ENCODE measurements at regions not wholly inside any gene's neighbourhood (a gene's known extent, or its start where the extent isn't known, plus 50 kb on each side); places are given as distances from the start of the nearest gene placed in this dataset.
"Not testable (repeated sequence)": the region's sequence is repeated elsewhere in the genome, so short reads cannot be mapped to it uniquely, and the experiment has no call there.

DNA sequence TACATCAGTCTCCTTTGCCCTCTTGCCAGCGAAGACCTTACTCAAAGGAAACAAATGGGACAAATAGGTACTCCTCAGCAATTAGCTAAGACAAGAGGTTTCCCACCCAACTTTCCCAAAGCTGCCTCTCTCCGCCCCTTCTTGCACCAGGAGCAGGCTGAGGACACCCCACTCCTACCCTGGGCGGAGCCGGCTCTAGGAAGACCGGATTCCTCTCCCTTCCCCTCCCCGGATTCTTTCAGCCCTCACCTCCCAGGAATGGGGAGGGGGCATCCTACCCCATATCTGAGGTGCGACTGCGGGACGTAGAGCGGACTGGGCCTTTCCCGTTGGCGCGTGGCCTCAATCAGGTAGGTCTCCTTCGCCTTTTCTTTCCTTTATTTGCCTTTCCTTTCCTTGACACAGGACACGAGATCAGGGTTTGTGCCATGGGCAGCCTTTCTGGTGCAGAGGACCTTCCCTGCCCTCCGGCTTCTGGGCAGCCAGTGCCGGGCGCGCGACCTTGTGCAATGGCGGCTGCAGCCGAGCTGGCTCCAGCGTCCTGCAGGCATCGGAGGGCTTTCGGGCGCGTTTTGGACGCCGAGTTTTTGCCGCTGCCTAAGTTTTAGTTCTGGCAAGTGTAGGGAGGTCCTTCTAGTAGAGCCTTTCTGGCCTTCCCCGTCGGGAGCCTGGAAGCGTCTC lies 279.9 kb downstream of the PLS3 start:
- FAIRE-seq; DNase-seq (ENCODE audit: insufficient read length, low spot score): not testable (repeated sequence)

DNA sequence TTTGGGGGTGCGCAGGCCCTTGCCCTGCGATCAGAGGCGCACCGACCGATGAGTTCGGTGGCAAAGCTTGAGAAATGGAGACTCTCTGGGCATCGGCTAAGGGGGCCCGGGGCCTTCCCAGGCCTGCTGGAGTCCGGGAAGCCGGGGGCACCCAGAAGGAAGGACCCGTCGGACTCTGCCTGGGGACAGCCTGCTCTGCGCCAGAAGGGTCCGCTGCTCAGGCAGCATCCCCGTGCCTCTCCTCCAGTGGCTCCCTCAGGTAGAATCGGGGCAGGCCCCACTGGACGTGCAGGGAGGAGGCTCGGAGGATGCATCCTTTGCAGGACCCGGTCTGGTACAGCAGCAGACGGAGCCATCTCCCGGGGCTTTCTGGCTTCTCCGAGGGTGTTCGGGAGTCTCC lies 290.0 kb downstream of the PLS3 start:
- not testable (repeated sequence) for DNase-seq (ENCODE audit: insufficient read length, low spot score); FAIRE-seq

DNA sequence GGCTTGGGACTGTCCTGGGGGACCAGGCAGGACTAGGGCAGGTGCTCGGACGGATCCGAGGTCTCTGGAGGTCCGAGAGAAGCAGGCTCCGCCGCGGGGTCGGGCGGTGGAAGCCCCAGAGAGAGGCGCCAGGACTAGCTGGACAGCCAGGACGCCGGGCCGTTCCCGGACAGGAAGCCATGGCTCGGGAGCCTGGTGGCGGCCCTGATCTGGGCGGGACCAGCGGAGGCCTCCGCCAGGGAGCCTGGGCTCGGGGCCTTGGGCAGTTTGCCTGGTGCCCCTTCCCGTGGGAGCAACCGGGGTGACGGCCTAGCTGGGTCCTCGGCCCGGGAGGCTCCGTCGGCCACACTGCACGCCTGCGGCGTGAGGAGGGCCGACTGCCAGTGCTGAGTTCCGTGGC lies 292.3 kb downstream of the PLS3 start:
- DNase-seq (ENCODE audit: insufficient read length, low spot score); FAIRE-seq: not testable (repeated sequence)

DNA sequence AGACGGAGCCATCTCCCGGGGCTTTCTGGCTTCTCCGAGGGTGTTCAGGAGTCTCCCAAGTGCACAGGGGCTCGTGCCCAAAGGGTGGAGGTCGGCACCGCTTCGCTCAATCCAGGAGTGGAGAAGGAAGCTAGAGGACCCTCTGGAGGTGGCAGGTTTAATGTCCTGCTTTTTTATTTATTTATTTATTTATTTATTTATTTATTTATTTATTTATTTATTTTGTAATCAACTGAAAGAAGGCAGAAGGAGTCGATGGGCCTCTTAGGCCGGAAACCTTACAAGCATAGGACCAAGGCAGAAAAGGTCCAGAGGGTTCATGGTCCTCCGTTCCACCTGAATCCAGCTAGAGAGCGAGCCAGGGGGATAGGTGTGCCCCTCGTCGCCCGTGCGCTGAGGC lies 289.4 kb upstream of the AGTR2 start:
- FAIRE-seq; DNase-seq (ENCODE audit: insufficient read length, low spot score): not testable (repeated sequence)

DNA sequence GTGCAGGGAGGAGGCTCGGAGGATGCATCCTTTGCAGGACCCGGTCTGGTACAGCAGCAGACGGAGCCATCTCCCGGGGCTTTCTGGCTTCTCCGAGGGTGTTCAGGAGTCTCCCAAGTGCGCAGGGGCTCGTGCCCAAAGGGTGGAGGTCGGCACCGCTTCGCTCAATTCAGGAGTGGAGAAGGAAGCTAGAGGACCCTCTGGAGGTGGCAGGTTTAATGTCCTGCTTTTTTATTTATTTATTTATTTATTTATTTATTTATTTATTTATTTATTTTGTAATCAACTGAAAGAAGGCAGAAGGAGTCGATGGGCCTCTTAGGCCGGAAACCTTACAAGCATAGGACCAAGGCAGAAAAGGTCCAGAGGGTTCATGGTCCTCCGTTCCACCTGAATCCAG lies 286.4 kb upstream of the AGTR2 start:
- FAIRE-seq: not testable (repeated sequence)

DNA sequence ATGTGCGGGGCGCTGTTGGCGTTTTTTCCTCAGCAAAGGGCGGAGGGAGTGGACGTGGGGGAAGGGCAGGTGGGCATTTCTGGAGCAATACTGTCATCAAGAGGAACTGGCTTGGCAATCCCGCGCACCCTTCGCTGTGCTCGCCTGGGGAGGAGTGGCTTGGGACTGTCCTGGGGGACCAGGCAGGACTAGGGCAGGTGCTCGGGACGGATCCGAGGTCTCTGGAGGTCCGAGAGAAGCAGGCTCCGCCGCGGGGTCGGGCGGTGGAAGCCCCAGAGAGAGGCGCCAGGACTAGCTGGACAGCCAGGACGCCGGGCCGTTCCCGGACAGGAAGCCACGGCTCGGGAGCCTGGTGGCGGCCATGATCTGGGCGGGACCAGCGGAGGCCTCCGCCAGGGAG lies 282.5 kb upstream of the AGTR2 start:
- not testable (repeated sequence) for DNase-seq (ENCODE audit: insufficient read length, low spot score); FAIRE-seq

More for the DNA sequence above, 286.4 kb upstream of the AGTR2 start:
- not testable (repeated sequence) for DNase-seq (ENCODE audit: insufficient read length, low spot score)

DNA sequence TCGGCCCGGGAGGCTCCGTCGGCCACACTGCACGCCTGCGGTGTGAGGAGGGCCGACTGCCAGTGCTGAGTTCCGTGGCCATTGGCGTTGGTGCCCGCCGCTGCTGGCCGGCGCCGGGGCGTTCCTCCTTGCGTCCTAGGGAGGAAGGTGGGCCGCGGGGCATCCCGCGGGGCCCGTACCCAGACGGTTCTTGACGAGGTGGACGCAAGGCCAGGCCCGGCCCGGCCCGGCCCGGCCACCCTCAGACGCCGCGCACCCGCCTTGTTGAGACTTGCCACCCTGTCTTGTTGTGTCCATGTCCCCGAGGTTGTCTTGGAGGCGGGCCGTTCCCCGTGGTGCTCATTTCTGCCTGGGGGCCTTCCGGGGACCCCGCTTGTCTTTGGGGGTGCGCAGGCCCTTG lies 282.0 kb upstream of the AGTR2 start:
- not testable (repeated sequence) for FAIRE-seq; DNase-seq (ENCODE audit: insufficient read length, low spot score)

DNA sequence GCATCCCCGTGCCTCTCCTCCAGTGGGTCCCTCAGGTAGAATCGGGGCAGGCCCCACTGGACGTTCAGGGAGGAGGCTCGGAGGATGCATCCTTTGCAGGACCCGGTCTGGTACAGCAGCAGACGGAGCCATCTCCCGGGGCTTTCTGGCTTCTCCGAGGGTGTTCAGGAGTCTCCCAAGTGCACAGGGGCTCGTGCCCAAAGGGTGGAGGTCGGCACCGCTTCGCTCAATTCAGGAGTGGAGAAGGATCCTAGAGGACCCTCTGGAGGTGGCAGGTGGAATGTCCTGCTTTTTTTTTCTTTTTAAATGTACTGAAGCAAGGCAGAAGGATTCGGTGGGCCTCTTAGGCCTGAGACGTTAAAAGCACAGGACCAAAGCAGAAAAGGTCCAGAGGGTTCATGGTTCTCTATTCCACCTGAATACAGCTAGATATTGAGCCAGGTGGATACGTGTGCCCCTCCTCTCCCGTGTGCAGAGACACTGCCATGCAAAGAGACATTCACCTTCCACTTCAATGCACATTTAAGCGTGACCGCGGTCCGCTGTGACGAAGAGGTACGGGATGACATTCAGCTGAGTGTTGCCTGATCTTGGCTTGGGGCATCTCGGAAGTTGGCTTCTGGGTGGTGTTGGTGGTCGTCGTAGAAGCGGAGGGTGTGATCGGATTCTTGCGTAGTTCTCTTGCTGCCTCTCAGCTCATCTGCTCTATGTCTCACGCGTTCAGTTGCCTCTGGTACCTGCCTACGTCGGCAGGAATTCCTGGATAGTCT lies 281.2 kb upstream of the AGTR2 start:
- no peak for FAIRE-seq
- DNase-seq (ENCODE audit: insufficient read length, low spot score): no peak
- TF ChIP-seq POLR2A (IDR thresholded peaks at IDR 0.05; ENCODE audit: low read depth, low read length) (no peak), TAF1 (IDR thresholded peaks at IDR 0.05; ENCODE audit: low read depth, low read length) (no peak), SPI1 (IDR thresholded peaks at IDR 0.05; ENCODE audit: low read depth, low read length) (no peak), POU2F2 (IDR thresholded peaks at IDR 0.05; ENCODE audit: low read depth, low read length) (no peak), PAX5 (IDR thresholded peaks at IDR 0.05; ENCODE audit: insufficient read depth, low read length, severe bottlenecking) (no peak), POLR2AphosphoS5 (IDR thresholded peaks at IDR 0.05; ENCODE audit: low read depth, low read length) (no peak)

DNA sequence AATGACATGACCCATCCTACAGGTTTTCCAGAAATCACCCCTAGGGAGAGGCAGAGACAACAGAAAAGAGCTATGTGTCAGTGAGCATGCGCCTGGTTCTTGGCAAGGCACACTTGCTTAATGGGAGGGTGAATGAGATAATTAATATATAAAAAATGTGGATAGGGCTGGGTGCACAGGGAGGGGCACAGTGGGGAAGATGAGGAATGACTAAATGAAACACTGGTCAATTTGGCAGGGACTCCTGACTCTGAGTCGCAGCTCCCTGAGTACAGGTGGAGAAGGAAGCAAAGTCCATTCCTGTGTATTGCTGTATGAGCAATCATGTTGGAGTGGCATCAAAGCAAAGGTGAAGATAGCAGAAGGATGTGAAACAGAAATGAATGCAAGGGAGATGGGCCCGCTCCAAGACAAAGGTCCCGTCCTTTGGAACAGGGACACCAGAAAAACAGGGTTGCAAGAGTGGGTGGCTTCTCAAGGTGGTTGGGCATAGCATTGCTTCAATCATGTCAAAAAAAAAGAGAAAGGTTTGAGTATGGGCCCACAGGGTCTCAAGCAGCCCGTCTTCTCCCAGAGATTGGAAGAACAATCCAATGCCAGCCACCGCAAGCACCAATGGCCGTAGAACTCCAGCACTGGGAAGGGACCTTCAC lies 278.4 kb upstream of the AGTR2 start:
- FAIRE-seq (no peak), DNase-seq (ENCODE audit: insufficient read length, low spot score) (no peak)
- TF ChIP-seq POLR2AphosphoS5 (IDR thresholded peaks at IDR 0.05; ENCODE audit: low read depth, low read length): no peak
- no peak for TF ChIP-seq POU2F2 (IDR thresholded peaks at IDR 0.05; ENCODE audit: low read depth, low read length)
- TF ChIP-seq PAX5 (IDR thresholded peaks at IDR 0.05; ENCODE audit: insufficient read depth, low read length, severe bottlenecking): no peak
- TF ChIP-seq SPI1 (IDR thresholded peaks at IDR 0.05; ENCODE audit: low read depth, low read length): no peak
- no peak for TF ChIP-seq TAF1 (IDR thresholded peaks at IDR 0.05; ENCODE audit: low read depth, low read length)
- TF ChIP-seq POLR2A (IDR thresholded peaks at IDR 0.05; ENCODE audit: low read depth, low read length): no peak

DNA sequence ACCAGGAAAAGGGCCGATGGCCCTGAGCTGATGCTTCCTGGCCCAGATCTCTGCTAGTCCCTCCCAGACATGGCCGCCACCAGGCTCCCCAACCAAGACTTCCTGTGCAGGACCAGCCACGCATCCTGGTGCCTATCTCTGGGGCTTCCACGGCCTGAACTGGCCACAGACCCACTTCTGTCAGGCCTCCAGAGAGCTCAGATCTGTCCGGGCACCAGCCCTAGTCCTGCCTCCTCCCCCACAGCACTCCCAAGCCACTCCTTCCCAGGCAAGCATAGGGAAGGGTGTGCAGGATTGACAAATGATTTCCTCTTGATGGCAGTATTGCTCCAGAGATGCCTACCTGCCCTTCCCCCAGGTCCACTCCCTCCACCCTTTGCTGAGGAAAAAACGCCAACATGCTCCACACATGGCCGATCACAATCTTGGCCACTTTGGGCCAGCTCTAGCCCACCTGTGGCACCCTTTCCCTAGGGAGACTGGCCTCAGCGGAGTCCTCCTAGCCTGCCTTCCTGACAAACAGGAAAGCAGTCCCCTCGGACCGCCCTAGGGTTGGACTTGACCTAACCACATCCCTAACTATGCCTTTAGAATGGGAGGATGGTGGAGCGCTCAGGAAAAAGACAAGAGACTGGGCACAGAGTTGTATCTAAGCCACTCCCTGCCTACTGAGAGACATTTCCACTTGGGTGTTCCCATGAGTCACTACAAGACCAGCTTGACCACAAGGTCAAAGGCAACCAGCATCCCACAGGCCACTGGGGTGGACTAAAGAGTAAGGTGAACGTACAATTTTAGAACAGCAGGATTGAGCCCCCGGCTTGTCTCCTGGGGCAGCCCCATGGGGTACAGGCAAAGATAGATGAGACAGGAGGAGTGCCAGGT lies 277.5 kb upstream of the AGTR2 start:
- no peak for DNase-seq (ENCODE audit: insufficient read length, low spot score)
- FAIRE-seq: no peak
- no peak for TF ChIP-seq SPI1 (IDR thresholded peaks at IDR 0.05; ENCODE audit: low read depth, low read length)
- TF ChIP-seq TAF1 (IDR thresholded peaks at IDR 0.05; ENCODE audit: low read depth, low read length): no peak
- no peak for TF ChIP-seq POU2F2 (IDR thresholded peaks at IDR 0.05; ENCODE audit: low read depth, low read length)
- no peak for TF ChIP-seq POLR2AphosphoS5 (IDR thresholded peaks at IDR 0.05; ENCODE audit: low read depth, low read length)
- TF ChIP-seq POLR2A (IDR thresholded peaks at IDR 0.05; ENCODE audit: low read depth, low read length): no peak
- TF ChIP-seq PAX5 (IDR thresholded peaks at IDR 0.05; ENCODE audit: insufficient read depth, low read length, severe bottlenecking): no peak

DNA sequence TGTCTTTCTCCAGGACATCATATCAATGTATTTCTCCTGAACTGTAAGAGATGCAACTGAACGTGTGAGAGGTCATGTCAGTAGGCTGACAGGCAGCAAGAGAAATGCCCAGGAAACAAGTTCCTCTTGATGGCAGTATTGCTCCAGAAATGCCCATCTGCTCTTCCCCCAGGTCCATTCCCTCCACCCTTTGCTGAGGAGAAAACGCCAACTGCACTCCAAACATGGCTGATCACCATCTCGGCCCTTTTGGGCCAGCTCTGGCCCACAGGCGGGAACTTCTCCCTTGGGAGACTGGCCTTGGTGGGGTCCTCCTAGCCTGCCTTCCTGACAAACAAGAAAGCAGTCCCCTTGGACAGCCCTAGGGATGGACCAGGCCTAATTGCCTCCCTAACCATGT lies 276.5 kb upstream of the AGTR2 start:
- no peak for TF ChIP-seq SPI1 (IDR thresholded peaks at IDR 0.05; ENCODE audit: low read depth, low read length)
- TF ChIP-seq PAX5 (IDR thresholded peaks at IDR 0.05; ENCODE audit: insufficient read depth, low read length, severe bottlenecking): no peak
- DNase-seq (ENCODE audit: insufficient read length, low spot score) (no peak), FAIRE-seq (peak; percentile 31)

All from GM12891 (cell line).